Iris pigment epithelial cell (primary cell): ENCODE measurements at regions not wholly inside any gene's neighbourhood (a gene's known extent, or its start where the extent isn't known, plus 50 kb on each side); places are given as distances from the start of the nearest gene placed in this dataset.
A peak's percentile ranks its signal among the peaks of the same experiment; 100 is the strongest.
"Not testable (repeated sequence)": the region's sequence is repeated elsewhere in the genome, so short reads cannot be mapped to it uniquely, and the experiment has no call there.

ENCODE experiments used
- DNase-seq: peaks from one replicate; pipeline ENCODE4 v3.0.0-alpha.2; 2011; ENCODE audit warnings: low read depth

DNA sequence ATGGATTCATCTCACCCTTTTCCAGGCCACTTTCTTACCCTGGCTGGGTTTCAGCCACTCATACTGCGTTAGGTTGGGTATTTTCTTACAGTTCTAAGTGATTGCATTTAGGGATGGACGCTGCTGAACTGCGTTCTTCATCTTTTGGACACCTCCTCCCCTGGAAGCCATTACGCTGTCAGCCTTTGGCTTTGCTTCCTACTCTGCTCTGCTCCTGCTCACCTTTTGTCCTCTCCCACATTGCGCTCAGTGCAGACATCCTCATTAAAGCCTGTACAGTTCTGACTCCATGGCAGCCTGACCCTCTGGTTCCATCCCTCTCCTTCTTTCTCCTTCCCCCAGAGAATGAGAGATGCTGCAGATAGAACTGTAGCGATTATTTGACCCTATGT, 108.9 kb downstream of the SRGAP2 start:
- DNase-seq: not testable (repeated sequence)

DNA sequence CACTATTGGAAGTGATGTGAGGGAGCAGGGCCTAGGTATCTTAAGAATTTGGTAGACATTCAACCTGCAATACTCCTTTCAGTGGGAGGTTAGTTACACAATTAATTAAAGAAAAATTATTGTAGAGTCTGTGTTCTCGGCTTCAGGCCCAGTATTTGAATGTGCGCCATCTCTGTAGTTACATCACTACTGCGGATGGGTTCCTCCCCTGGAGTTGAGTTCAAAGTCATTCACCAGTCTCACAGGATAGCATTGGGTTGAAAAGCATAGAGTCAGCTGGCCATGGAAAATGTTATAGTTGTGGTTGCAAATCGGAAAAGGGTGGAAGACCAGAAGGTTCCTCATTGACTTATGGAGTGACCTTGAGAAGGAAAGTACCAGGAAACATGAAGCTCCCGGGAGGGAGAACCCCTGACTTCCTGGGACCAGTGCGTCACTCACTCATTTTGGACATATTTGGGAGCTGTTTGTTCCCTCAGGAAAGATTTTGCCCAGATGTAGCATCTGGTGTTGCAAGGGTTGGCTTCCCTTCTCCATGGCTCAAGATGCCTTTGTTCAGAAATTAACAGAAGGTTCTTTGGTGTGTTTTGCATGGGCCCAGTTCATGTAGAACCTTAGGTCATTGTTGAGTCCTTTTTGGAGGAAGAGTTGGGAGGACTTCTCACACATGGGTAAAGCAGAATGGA, 111.8 kb downstream of the SRGAP2 start:
- DNase-seq: not testable (repeated sequence)

DNA sequence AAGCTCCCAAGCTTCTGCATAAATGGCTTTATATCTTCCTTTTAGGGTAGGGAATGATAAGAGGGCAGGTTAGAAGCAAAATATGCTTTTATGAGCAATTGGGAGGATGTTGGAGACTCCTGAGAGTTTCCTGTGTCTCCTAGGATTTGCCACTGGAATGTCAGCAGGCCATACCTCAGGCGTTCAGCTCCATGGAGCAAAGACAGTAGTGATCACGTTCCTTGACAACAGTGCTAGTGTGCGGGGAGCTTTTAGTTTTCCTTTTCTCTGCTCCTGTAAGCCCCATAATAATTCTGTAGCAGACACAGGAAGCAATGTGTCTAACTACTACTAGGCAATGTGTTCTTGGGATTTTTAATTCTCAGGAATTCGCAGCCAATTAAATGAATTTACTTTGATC, 113.6 kb downstream of the SRGAP2 start:
- DNase-seq: not testable (repeated sequence)

DNA sequence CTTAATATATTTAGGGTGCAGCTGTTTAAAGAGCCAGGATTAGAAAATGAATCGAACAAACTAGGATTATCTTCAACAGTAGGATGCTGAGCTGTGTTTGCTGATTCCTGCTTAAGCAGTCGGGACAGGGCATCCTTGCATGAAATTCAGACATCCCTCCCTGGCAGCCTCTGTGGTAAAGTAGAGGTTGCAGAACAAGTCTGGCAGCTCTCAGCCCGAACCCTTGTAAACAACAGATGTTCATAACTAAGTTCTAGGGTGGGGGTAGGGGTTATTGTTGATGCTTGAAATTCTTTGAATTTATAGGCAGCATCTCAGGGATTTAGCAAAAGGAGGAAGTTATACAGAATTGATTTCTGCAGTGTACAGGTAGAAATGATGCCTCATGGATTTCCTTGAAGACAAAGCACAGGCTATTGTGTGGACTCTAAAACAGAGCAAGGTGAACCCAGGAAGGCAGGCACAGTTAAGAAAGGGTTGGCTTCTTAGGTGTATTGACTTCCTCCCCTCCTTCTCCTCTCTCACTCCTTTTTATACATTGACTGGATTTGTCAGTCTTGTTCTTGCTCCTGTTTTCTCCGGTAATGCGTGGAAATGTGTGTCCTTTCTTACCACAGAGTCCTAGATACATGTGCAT, 114.7 kb downstream of the SRGAP2 start:
- not testable (repeated sequence) for DNase-seq

DNA sequence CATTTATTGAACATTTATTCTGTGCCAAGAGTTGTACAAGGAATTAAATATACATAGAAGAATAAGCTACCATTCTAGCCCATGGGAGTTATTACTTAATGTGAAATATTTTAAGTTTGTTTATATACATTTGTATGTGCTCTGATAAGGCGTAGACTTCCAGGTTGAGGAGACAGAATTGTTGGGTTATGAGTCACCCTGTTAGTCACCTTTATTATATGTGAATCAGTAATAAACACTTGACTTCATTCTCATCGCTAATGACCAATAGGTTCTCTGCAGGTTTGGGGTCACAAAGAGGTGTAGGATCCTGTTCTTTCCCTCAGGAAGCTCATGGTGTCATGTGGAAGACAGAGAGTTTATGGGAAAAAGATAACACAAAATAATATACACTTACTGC, 116.9 kb downstream of the SRGAP2 start:
- not testable (repeated sequence) for DNase-seq

DNA sequence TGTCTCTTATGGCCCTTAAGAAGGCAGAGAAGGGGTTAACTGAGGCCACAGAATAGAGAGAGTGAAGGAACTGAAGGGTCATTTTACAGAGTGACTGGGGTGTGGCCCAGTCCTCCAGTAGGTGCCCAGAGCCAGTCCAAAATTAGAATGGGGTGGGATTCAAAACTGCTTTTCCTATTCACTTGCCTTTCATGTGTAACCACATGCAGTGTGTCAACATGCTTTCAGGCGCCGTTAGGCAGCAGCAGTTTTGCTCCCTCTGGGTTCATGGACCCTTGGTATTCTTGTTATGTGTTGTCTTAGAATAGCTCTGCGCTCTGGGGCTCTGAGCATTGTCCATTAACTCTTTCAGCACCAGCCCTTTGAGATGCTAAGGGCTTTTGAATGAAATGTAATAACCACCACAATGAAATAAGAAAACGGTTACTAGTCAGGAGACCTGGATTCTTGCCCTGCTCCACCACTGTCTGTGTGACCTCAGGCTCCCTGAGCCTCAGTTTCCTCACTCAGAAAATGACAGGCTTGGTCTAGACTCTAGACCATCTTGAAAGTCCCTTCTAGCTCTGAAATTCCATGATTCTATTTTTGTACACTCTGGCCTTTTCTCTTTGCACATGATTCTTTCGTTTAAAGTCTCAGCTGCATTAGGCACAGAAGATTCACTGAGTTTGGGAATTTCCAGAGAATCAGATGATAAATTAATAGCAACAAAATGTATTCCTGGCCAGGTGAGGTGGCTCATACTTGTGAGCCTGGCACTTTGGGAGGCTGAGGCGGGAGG, 123.0 kb downstream of the SRGAP2 start:
- not testable (repeated sequence) for DNase-seq

DNA sequence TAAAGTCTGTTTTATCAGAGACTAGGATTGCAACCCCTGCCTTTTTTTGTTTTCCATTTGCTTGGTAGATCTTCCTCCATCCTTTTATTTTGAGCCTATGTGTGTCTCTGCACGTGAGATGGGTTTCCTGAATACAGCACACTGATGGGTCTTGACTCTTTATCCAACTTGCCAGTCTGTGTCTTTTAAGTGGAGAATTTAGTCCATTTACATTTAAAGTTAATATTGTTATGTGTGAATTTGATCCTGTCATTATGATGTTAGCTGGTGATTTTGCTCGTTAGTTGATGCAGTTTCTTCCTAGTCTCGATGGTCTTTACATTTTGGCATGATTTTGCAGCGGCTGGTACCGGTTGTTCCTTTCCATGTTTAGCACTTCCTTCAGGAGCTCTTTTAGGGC, 128.3 kb downstream of the SRGAP2 start:
- not testable (repeated sequence) for DNase-seq

DNA sequence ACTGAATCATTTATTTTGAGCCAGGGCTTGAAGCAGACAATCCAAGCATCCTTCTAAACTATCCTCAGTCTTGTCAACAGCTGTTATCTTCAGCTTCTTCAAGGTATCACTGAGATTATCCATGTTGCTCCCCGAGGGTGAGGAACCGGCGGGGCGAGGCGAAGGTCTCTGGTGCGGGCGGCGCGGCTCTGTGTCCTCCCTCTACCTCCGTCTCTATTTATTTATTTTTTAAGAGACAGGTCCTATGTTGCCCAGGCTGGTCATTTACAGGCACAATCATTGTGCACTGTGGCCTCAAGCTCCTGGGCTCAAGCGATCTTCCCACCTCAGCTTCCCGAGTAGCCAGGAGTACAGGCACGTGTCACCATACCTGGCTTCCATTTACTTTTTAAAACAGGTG, 130.0 kb downstream of the SRGAP2 start:
- DNase-seq: not testable (repeated sequence)

DNA sequence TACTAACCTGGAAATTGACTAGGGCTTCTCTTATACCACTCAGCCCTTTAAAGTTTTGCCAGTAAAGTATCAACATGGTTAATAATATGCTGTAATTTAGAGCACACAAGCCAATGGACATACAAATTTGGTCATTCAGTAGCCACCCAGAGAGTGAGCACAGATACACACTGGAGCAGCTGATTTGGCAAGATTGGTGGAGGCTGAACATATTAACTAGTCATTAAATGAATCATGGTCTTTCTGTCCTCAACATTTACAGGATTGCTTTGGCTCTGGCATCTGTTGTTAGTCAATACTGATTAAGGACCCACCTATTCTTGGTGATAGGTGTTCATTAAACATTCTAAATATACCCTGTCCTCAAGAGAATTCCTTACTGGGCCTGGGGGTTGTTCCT, 130.6 kb downstream of the SRGAP2 start:
- not testable (repeated sequence) for DNase-seq

DNA sequence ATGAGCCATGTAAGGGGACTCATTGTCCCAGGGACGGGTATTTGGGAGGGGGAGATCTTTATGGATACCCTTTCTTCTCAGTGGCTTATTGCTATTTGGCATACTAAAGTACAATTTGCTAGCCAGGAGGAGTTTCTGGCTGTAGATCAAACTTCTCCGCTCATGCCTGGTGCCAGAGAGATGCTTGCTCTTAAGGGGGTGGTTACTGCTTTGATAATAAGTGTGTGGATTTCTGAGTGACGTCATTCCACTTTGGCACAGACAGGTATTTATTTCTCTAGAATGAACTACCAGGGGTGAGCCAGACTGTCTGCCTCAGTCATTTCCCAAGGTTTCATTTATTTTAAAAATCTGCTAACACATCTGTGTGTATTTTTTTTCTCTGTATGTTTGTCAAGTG, 131.1 kb downstream of the SRGAP2 start:
- peak; percentile 4 for DNase-seq

DNA sequence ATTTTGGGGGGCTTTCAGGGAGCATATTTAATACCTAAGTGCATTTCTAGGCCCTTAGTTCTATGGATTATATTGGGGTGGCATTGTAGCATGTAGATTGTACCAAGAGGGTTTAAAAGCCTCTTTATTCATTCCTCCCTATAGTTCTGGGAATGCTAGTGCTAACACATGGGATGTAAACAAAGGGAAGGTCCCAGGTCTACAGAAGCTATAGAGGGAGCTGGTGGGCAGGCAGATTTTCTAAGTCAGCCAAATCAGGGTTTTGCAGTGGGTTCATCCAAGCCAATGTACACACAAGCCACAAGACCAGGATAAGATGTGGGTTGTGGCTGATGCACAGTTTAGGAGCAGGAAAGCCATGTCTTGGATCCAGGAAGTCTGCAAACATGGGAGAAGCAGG, 131.8 kb downstream of the SRGAP2 start:
- not testable (repeated sequence) for DNase-seq

DNA sequence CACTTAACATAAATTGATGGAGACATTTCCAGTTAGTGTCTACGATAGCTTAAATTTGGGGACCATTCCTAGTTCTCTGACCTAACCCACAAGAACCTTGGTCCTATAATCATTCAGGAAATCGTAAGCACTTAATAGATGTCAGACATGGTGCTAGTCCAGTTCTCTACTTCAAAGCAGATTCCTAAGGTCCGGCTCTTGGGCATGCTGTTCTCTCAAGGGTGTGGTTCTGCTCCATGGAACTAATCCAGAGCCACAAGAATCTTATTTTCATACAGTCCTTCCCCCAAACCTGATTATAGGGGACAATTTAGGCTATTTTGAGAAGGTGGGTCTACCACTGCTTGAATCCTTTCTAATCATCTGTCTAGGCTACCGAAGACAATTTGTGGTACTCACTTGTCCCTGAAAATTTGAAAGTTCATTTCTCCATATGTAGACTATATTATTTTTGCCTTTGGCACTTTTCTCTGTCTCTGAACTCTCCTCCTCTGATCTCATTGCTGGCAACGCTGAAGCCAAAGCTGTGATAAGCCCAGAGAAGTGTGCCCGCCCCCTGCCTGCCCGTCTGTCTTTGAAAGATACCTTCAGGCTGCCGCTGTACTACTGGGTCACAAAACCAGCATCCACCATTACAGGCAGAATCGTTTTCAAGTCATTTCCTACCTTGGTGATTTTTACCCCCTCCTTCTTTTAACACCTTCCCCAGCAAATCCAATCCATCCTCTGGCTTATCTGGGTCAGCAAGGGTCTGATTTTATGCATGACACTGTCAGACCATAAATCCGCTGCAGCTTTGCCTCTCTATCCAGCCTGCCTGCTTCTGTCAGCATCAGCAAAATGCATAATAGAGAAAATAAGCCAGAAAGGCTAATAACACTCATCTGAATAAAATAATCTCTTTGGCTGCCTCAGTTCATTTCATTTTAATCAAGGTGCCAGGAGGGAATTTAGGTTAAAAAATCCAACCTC, 132.8 kb downstream of the SRGAP2 start:
- not testable (repeated sequence) for DNase-seq

DNA sequence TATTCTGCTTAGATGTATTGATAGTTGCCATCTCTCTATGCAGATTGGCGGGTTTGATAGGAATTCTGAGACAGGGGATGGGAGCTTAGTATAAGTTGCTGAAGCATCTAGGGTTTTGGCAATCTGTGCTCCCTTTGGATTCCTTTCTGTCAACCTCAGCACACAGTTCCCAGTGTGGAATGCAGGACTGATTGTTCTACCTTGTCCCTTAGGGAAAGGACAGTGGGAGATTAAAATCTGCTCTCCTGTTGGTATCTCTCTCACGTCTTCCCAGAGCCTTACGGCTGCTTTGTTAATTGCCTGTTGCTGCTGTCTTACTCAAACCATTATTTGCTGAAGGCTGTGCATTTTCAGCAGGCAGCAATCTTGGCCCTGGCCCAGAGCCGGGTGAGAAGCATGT, 133.3 kb upstream of the IKBKE start:
- not testable (repeated sequence) for DNase-seq

DNA sequence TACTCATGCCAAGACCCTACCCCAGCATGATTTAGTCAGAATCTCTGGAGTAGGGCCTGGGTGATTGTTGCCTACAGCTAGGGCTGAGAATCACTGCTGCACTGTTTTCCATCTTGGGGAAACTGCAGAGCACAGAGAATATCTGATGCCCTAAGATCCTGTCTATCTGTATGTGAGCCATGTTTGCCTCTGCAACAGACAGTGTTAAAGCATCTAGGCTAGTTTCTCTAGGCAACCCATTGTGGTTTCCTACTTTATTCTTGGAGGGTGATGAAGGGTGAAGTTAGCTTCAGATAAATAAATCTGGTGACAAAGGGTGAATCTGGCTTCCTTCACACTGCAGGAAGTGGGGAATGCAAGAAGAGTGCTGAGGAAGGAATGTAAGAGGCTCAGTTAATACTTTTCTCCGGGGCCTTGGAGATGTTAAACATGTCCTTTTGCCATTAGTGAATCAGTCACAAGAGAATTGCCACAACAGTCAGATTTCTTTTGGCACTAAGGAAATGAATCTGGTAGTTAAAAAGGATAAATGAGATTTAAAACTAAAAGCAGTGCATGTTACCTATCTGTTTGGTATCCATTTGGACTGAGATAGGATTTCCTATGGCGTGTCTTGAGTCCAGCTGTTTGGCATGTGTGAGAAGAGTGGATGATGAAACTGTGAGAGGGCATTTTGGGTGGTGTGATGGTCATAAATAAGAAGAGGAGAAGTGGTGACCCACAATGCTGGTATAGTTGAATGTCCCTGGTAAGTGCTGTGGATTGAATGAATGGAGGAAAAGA, 119.6 kb upstream of the IKBKE start:
- DNase-seq: peak; percentile 2

DNA sequence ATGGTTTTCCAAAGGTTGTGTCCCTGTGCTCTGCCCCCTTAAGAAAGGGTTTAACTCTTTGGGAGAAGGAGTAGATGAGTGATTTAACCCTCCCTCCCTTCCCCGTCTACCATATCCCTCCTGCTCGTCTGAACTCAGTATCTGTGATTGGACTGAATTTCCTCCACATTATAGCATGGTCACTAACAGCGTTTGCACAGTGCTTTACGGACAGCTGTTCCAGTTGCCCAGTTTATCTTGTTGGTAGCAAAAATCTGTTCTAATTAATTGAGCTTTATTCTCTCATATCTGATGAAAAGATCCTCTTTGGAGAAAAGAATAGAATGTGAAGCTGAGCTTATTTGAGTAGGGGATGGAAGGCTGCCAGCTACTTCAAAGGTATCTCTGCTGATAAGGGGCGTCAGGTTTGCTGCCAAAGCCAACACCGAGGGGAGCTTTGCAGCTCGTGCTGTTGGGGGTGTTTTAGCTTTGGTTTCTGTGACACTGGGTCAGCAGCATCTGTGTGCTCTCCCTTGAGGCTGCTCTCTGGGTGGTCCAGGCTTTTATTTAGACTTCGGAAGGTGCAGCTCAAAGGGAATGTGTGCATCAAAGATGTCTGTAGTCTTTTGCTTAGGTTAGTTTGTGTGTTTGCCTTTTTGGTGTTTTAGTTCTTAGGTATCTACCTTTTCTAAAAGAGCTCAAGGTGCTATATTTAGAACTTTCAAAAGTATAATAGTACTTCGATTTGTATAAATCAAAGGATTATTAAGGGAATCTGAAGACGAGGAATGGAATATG, 118.8 kb upstream of the IKBKE start:
- not testable (repeated sequence) for DNase-seq

DNA sequence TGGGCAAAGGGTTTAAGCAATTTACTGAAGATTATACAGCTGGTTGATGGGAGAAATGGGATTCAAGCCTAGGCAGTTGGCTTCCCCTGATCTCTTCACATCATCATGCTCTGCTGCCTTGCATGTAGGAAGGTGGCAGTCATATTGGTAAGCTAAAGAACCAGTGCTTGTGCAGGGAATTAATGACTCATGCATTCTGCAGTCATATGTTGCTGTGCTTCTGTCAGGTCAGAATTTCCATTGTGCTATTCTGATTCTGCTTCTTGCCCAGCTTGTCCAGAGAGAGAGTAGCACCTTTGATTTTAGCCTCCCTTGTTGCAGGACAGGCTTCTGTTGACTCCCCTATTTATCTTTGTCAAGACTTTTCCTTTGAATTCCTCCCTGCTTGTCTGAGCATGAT, 114.0 kb upstream of the IKBKE start:
- DNase-seq: peak; percentile 61

DNA sequence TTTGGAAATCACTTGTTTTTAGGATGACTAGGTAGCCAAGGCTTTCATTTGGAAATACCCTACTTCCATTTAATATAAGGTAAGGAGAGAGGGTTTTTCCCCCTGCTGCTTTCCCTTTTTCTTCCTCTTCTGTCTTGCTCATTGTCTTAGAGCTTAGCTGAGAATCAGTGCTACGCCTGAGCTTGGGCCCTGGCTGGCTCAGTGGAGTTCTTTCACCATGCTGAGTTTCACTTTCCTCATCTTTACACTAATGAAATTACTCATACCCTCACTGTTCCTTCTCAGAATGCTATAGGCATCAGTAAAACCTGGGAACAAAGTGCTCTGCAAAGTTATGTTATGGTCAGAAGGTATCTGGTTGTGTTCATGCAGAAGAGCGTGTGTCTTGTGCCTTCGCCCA, 112.3 kb upstream of the IKBKE start:
- DNase-seq: not testable (repeated sequence)

DNA sequence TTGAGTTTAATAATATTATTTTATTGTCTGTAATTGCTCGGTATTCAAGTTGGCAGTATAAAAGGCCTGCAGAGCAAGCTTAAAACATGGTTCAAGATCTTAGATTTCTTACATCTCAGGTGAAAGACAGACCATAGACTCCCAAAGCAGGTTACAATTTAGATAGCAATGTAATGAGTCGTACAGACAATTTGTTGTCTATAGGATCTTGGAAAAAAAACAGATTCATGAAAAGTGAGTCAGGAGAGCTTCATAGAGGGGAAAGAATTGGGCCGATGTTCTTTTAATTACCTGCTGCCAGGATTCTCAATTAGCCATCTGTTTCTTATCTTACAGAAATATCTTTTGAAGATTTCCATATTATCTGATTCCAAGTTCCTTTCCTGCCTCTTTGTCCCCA, 111.5 kb upstream of the IKBKE start:
- DNase-seq: not testable (repeated sequence)

DNA sequence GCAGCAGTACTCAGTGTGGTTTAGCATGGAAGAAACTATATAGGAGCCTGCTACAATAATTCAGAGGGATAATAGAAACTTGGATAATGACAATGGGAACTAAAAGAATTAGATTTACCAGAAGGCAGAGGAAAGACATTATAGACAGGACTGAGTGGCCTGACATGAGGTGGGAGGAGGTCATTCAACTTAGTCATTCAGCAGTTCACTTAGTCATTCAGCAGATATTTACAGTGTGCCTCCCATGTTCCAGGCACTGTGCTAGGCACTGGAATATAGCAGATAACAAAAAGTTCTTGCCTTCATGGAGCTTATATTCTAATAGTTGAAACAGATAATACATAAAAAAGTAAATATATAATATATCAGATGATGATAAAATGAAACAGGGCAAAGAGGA, 110.9 kb upstream of the IKBKE start:
- not testable (repeated sequence) for DNase-seq

DNA sequence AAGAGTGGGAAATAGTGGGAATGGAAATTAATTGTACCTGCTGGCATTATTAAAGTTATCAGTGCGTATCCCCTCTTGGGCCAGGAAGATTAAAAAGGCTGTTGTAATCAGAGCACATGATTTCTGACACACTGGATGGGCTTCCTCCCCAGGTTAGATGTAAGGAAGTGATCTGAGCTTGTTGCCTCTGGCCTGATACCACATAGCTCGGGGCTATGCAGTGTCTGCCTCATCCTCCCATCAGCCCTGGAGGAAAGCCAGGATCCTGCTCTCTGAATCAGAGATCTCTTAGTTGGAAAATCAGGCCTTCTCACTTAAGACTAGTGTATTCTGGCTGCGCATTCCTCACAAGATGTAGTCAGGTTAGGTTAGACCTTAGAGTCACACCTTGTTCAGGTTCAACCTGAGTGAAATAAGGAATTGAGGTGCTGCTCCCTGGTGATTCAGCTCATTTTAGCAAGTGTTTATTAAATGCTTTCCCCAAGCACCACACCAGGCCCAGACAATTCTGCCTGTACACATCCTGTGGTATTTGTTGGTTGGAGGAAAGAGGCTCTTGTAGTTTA, 108.2 kb upstream of the IKBKE start:
- not testable (repeated sequence) for DNase-seq
